GM23338 (cell line): ENCODE measurements at regions not wholly inside any gene's neighbourhood (a gene's known extent, or its start where the extent isn't known, plus 50 kb on each side); places are given as distances from the start of the nearest gene placed in this dataset.

Experiments used
- ATAC-seq: fragments of 200-7000 bp; cut with Tn5 transposase; 3 replicates; pipeline ENCODE4 v1.9.1; 2020
- DNase-seq: peaks from one replicate; pipeline ENCODE4 v3.0.0-alpha.2; 2015; ENCODE audit warnings: low spot score
- H2AFZ ChIP-seq: fragments of 200-600 bp; sonication (generic); 2 replicates; pipeline ENCODE4 v1.8.0; 2016; ENCODE audit warnings: antibody characterized with exemption, mild to moderate bottlenecking, moderate library complexity
- H3F3A ChIP-seq: fragments of 200-600 bp; sonication (generic); replicated peaks from 2 replicates; pipeline ENCODE4 v1.8.0; 2017; ENCODE audit warnings: antibody characterized with exemption, mixed run types, low read depth
- H3K27ac ChIP-seq: fragments of 200-600 bp; sonication (generic); 2 replicates; pipeline ENCODE4 v1.6.1; 2016; ENCODE audit warnings: low read depth
- H3K27me3 ChIP-seq: fragments of 200-600 bp; sonication (generic); 2 replicates; pipeline ENCODE4 v1.8.0; 2016; ENCODE audit warnings: mild to moderate bottlenecking, mixed run types, moderate library complexity; ENCODE audit not compliant: insufficient read depth
- H3K36me3 ChIP-seq: fragments of 200-600 bp; sonication (generic); 2 replicates; pipeline ENCODE4 v1.8.0; 2016; ENCODE audit warnings: mild to moderate bottlenecking; ENCODE audit not compliant: insufficient read depth
- H3K4me1 ChIP-seq: fragments of 200-600 bp; sonication (generic); 2 replicates; pipeline ENCODE4 v1.8.0; 2016; ENCODE audit warnings: mild to moderate bottlenecking, moderate library complexity; ENCODE audit not compliant: insufficient read depth
- H3K4me2 ChIP-seq: fragments of 200-600 bp; sonication (generic); 2 replicates; pipeline ENCODE4 v1.7.1; 2017; ENCODE audit warnings: mixed run types
- H3K4me3 ChIP-seq: fragments of 200-600 bp; sonication (generic); 2 replicates; pipeline ENCODE4 v1.6.1; 2016; ENCODE audit warnings: mixed run types
- H3K79me2 ChIP-seq: fragments of 200-600 bp; sonication (generic); replicated peaks from 2 replicates; pipeline ENCODE4 v1.8.0; 2017; ENCODE audit warnings: mild to moderate bottlenecking; ENCODE audit not compliant: insufficient read depth
- H3K9me2 ChIP-seq: fragments of 200-600 bp; sonication (generic); 2 replicates; pipeline ENCODE4 v1.8.0; 2017; ENCODE audit not compliant: insufficient read depth
- H4K20me1 ChIP-seq: fragments of 200-600 bp; sonication (generic); replicated peaks from 2 replicates; pipeline ENCODE4 v1.8.0; 2017; ENCODE audit warnings: mild to moderate bottlenecking; ENCODE audit not compliant: insufficient read depth
- H3K27ac Mint-ChIP-seq: 2 replicates; pipeline ENCODE4 v1.8.0; 2020; ENCODE audit warnings: inconsistent platforms, mild to moderate bottlenecking, moderate library complexity, mixed read lengths
- H3K27me3 Mint-ChIP-seq: 3 replicates; pipeline ENCODE4 v1.8.0; 2022; ENCODE audit warnings: low read depth, mild to moderate bottlenecking, moderate library complexity, mixed read lengths, inconsistent platforms; ENCODE audit not compliant: insufficient read depth, poor library complexity
- H3K36me3 Mint-ChIP-seq: 3 replicates; pipeline ENCODE4 v1.8.0; 2021; ENCODE audit warnings: low read depth, mild to moderate bottlenecking, inconsistent platforms, moderate library complexity, mixed read lengths
- H3K4me1 Mint-ChIP-seq: 3 replicates; pipeline ENCODE4 v1.8.0; 2020; ENCODE audit warnings: mild to moderate bottlenecking, inconsistent platforms, mixed read lengths
- H3K4me3 Mint-ChIP-seq: 3 replicates; pipeline ENCODE4 v1.8.0; 2021; ENCODE audit warnings: moderate library complexity, mild to moderate bottlenecking, inconsistent platforms, mixed read lengths
- H3K9me3 Mint-ChIP-seq: 3 replicates; pipeline ENCODE4 v1.8.0; 2020; ENCODE audit warnings: moderate library complexity, mild to moderate bottlenecking, inconsistent platforms, mixed read lengths
- CREB1 ChIP-seq: fragments of 250-450 bp; sonication (Bioruptor Pico); IDR thresholded peaks from 2 replicates; pipeline ENCODE4 v1.5.0; 2020; ENCODE audit warnings: low read depth, mild to moderate bottlenecking, moderate library complexity
- EZH2 ChIP-seq: fragments of 200-600 bp; sonication (generic); IDR thresholded peaks from one replicate; pipeline ENCODE4 v1.8.0; 2017; ENCODE audit warnings: antibody characterized with exemption, mild to moderate bottlenecking, low read depth; ENCODE audit not compliant: unreplicated experiment
- EZH2phosphoT487 ChIP-seq: fragments of 200-600 bp; sonication (generic); IDR thresholded peaks from one replicate; pipeline ENCODE4 v1.8.1; 2018; ENCODE audit warnings: antibody characterized with exemption; ENCODE audit not compliant: unreplicated experiment
- JUNB ChIP-seq: IDR thresholded peaks from one replicate; pipeline ENCODE4 v1.6.1; 2016; ENCODE audit warnings: antibody characterized with exemption; ENCODE audit not compliant: unreplicated experiment
- NANOG ChIP-seq: IDR thresholded peaks from 2 replicates; pipeline ENCODE4 v1.6.1; 2016; ENCODE audit warnings: antibody characterized with exemption, borderline replicate concordance
- POLR2AphosphoS5 ChIP-seq: IDR thresholded peaks from 2 replicates; pipeline ENCODE4 v1.6.1; 2016; ENCODE audit warnings: antibody characterized with exemption, low read depth
- STAT1 ChIP-seq: IDR thresholded peaks from one replicate; pipeline ENCODE4 v1.6.1; 2016; ENCODE audit warnings: antibody characterized with exemption; ENCODE audit not compliant: unreplicated experiment
- ZNF114 ChIP-seq: fragments of 250-450 bp; sonication (Bioruptor Pico); IDR thresholded peaks from 2 replicates; pipeline ENCODE4 v1.5.0; 2020; ENCODE audit warnings: mild to moderate bottlenecking, moderate library complexity
- ZNF331 ChIP-seq: fragments of 250-450 bp; sonication (Bioruptor Pico); IDR thresholded peaks from 2 replicates; pipeline ENCODE4 v1.5.0; 2020; ENCODE audit warnings: low read depth, mild to moderate bottlenecking, moderate library complexity
- TF ChIP-seq, protein P1 (sequence below): fragments of 250-450 bp; sonication (Bioruptor Pico); IDR thresholded peaks from 2 replicates; pipeline ENCODE4 v1.5.0; 2020; ENCODE audit warnings: mild to moderate bottlenecking, moderate library complexity
- TF ChIP-seq, protein P2 (sequence below), 2 experiments: fragments of 200-600 bp in 1 of 2; sonication (generic) in 1 of 2; conservative IDR thresholded peaks; 2 replicates each; pipeline versions ENCODE4 v1.5.1 to v1.6.1; 2016 to 2017; ENCODE audit warnings: antibody characterized with exemption in 2 of 2, low read depth in 2 of 2, mild to moderate bottlenecking in 2 of 2, moderate library complexity in 1 of 2
- TF ChIP-seq, protein P3 (sequence below): IDR thresholded peaks from 2 replicates; pipeline ENCODE4 v1.6.1; 2016; ENCODE audit warnings: antibody characterized with exemption
- TF ChIP-seq, protein P4 (sequence below): IDR thresholded peaks from one replicate; pipeline ENCODE4 v1.6.1; 2018; ENCODE audit warnings: antibody characterized with exemption; ENCODE audit not compliant: unreplicated experiment

DNA sequence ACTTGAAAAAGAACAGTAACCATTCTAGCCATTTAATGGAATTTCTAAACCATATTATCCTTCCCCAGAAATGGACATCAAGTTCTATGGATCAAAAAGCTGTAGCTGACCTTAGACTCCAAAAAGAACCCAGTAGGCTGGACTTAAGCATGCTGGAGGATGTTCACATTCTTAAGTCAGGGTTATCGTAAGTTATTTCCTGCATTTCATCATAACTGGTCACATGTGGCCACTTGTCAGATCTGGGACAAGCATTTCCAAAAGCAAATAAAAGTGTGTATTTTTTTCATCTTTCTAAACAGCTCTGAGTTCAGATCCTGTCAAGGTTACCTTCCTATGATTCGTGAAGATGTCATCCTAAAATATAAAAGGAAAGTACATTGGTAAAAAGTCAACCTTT is 274.5 kb upstream of the PTGER4 start:
- TF ChIP-seq CREB1 (CRISPR knock-in tag) = no peak
- TF ChIP-seq ZNF114 = no peak
- TF ChIP-seq, protein P1, sequence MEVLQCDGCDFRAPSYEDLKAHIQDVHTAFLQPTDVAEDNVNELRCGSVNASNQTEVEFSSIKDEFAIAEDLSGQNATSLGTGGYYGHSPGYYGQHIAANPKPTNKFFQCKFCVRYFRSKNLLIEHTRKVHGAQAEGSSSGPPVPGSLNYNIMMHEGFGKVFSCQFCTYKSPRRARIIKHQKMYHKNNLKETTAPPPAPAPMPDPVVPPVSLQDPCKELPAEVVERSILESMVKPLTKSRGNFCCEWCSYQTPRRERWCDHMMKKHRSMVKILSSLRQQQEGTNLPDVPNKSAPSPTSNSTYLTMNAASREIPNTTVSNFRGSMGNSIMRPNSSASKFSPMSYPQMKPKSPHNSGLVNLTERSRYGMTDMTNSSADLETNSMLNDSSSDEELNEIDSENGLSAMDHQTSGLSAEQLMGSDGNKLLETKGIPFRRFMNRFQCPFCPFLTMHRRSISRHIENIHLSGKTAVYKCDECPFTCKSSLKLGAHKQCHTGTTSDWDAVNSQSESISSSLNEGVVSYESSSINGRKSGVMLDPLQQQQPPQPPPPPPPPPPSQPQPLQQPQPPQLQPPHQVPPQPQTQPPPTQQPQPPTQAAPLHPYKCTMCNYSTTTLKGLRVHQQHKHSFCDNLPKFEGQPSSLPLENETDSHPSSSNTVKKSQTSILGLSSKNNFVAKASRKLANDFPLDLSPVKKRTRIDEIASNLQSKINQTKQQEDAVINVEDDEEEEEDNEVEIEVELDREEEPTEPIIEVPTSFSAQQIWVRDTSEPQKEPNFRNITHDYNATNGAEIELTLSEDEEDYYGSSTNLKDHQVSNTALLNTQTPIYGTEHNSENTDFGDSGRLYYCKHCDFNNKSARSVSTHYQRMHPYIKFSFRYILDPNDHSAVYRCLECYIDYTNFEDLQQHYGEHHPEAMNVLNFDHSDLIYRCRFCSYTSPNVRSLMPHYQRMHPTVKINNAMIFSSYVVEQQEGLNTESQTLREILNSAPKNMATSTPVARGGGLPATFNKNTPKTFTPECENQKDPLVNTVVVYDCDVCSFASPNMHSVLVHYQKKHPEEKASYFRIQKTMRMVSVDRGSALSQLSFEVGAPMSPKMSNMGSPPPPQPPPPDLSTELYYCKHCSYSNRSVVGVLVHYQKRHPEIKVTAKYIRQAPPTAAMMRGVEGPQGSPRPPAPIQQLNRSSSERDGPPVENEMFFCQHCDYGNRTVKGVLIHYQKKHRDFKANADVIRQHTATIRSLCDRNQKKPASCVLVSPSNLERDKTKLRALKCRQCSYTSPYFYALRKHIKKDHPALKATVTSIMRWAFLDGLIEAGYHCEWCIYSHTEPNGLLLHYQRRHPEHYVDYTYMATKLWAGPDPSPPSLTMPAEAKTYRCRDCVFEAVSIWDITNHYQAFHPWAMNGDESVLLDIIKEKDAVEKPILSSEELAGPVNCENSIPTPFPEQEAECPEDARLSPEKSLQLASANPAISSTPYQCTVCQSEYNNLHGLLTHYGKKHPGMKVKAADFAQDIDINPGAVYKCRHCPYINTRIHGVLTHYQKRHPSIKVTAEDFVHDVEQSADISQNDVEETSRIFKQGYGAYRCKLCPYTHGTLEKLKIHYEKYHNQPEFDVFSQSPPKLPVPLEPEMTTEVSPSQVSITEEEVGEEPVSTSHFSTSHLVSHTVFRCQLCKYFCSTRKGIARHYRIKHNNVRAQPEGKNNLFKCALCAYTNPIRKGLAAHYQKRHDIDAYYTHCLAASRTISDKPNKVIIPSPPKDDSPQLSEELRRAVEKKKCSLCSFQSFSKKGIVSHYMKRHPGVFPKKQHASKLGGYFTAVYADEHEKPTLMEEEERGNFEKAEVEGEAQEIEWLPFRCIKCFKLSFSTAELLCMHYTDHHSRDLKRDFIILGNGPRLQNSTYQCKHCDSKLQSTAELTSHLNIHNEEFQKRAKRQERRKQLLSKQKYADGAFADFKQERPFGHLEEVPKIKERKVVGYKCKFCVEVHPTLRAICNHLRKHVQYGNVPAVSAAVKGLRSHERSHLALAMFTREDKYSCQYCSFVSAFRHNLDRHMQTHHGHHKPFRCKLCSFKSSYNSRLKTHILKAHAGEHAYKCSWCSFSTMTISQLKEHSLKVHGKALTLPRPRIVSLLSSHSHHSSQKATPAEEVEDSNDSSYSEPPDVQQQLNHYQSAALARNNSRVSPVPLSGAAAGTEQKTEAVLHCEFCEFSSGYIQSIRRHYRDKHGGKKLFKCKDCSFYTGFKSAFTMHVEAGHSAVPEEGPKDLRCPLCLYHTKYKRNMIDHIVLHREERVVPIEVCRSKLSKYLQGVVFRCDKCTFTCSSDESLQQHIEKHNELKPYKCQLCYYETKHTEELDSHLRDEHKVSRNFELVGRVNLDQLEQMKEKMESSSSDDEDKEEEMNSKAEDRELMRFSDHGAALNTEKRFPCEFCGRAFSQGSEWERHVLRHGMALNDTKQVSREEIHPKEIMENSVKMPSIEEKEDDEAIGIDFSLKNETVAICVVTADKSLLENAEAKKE (CRISPR knock-in tag) = no peak
- TF ChIP-seq, protein P2, sequence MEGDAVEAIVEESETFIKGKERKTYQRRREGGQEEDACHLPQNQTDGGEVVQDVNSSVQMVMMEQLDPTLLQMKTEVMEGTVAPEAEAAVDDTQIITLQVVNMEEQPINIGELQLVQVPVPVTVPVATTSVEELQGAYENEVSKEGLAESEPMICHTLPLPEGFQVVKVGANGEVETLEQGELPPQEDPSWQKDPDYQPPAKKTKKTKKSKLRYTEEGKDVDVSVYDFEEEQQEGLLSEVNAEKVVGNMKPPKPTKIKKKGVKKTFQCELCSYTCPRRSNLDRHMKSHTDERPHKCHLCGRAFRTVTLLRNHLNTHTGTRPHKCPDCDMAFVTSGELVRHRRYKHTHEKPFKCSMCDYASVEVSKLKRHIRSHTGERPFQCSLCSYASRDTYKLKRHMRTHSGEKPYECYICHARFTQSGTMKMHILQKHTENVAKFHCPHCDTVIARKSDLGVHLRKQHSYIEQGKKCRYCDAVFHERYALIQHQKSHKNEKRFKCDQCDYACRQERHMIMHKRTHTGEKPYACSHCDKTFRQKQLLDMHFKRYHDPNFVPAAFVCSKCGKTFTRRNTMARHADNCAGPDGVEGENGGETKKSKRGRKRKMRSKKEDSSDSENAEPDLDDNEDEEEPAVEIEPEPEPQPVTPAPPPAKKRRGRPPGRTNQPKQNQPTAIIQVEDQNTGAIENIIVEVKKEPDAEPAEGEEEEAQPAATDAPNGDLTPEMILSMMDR (conservative IDR thresholded peaks at IDR 0.05; ENCODE audit: low read depth in 2 of 2) = no peak
- TF ChIP-seq POLR2AphosphoS5 = no peak
- no peak for TF ChIP-seq ZNF331 (CRISPR knock-in tag)
- no peak for TF ChIP-seq EZH2phosphoT487
- TF ChIP-seq, protein P3, sequence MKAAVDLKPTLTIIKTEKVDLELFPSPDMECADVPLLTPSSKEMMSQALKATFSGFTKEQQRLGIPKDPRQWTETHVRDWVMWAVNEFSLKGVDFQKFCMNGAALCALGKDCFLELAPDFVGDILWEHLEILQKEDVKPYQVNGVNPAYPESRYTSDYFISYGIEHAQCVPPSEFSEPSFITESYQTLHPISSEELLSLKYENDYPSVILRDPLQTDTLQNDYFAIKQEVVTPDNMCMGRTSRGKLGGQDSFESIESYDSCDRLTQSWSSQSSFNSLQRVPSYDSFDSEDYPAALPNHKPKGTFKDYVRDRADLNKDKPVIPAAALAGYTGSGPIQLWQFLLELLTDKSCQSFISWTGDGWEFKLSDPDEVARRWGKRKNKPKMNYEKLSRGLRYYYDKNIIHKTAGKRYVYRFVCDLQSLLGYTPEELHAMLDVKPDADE = no peak
- no peak for TF ChIP-seq JUNB
- TF ChIP-seq NANOG = no peak
- no peak for TF ChIP-seq EZH2
- TF ChIP-seq, protein P4, sequence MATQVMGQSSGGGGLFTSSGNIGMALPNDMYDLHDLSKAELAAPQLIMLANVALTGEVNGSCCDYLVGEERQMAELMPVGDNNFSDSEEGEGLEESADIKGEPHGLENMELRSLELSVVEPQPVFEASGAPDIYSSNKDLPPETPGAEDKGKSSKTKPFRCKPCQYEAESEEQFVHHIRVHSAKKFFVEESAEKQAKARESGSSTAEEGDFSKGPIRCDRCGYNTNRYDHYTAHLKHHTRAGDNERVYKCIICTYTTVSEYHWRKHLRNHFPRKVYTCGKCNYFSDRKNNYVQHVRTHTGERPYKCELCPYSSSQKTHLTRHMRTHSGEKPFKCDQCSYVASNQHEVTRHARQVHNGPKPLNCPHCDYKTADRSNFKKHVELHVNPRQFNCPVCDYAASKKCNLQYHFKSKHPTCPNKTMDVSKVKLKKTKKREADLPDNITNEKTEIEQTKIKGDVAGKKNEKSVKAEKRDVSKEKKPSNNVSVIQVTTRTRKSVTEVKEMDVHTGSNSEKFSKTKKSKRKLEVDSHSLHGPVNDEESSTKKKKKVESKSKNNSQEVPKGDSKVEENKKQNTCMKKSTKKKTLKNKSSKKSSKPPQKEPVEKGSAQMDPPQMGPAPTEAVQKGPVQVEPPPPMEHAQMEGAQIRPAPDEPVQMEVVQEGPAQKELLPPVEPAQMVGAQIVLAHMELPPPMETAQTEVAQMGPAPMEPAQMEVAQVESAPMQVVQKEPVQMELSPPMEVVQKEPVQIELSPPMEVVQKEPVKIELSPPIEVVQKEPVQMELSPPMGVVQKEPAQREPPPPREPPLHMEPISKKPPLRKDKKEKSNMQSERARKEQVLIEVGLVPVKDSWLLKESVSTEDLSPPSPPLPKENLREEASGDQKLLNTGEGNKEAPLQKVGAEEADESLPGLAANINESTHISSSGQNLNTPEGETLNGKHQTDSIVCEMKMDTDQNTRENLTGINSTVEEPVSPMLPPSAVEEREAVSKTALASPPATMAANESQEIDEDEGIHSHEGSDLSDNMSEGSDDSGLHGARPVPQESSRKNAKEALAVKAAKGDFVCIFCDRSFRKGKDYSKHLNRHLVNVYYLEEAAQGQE = no peak
- no peak for TF ChIP-seq STAT1
- Histone ChIP-seq H3F3A (no peaks in the 10 kb centered on the region), H4K20me1 (no peaks in the 10 kb centered on the region), H3K27ac (no peak overlapping the region), H3K27me3 (no peaks in the 10 kb centered on the region), H3K4me2 (no peak overlapping the region), H3K4me3 (no peak overlapping the region), H3K79me2 (no peaks in the 10 kb centered on the region), H3K9me2 (no peaks in the 10 kb centered on the region), H3K4me1 (no peaks in the 10 kb centered on the region), H2AFZ (no peak overlapping the region), H3K36me3 (no peaks in the 10 kb centered on the region)
- no peak overlapping the region for H3K4me3 Mint-ChIP-seq
- H3K27me3 Mint-ChIP-seq = no peaks in the 10 kb centered on the region
- peaks cover 3% of the 10 kb centered on the region; the same call in 2 of the 3 replicates for H3K4me1 Mint-ChIP-seq
- ATAC-seq (no peak), DNase-seq (no peak)
- no peak overlapping the region for H3K27ac Mint-ChIP-seq
- H3K9me3 Mint-ChIP-seq = no peaks in the 10 kb centered on the region
- no peaks in the 10 kb centered on the region for H3K36me3 Mint-ChIP-seq
